GM10266 (cell line): ENCODE measurements at regions not wholly inside any gene's neighbourhood (a gene's known extent, or its start where the extent isn't known, plus 50 kb on each side); places are given as distances from the start of the nearest gene placed in this dataset.

Experiments
- DNase-seq: peaks from one replicate; pipeline ENCODE4 v3.0.0; 2012; ENCODE audit errors: extremely low spot score
- CTCF ChIP-seq: IDR thresholded peaks from 2 replicates; pipeline ENCODE4 v1.5.1; 2012; ENCODE audit warnings: mild to moderate bottlenecking, low read depth; ENCODE audit not compliant: control insufficient read depth, insufficient read depth; ENCODE audit errors: missing control alignments

GRCh38 chr4:125760956-125761355 is 446.2 kb downstream of the FAT4 start:
- TF ChIP-seq CTCF = no peak
- DNase-seq = no peak

- DNase-seq = no peak
- no peak for TF ChIP-seq CTCF
Observed at GRCh38 chr4:125762537-125762936, 447.8 kb downstream of the FAT4 start.

- no peak for TF ChIP-seq CTCF
- DNase-seq = no peak
Observed at GRCh38 chr4:125765941-125766340, 451.2 kb downstream of the FAT4 start.

- no peak for TF ChIP-seq CTCF
- DNase-seq = no peak
Observed at GRCh38 chr4:125770814-125771398, 456.2 kb downstream of the FAT4 start.

GRCh38 chr4:125772680-125773079 is 457.9 kb downstream of the FAT4 start:
- no peak for TF ChIP-seq CTCF
- DNase-seq = no peak

GRCh38 chr4:125773502-125773901 is 458.7 kb downstream of the FAT4 start:
- TF ChIP-seq CTCF = no peak
- no peak for DNase-seq

GRCh38 chr4:125773931-125774330 is 459.2 kb downstream of the FAT4 start:
- TF ChIP-seq CTCF = no peak
- DNase-seq = no peak
